ENCODE measurements at regions not wholly inside any gene's neighbourhood (a gene's known extent, or its start where the extent isn't known, plus 50 kb on each side); places are given as distances from the start of the nearest gene placed in this dataset.

- TF ChIP-seq, protein P1, sequence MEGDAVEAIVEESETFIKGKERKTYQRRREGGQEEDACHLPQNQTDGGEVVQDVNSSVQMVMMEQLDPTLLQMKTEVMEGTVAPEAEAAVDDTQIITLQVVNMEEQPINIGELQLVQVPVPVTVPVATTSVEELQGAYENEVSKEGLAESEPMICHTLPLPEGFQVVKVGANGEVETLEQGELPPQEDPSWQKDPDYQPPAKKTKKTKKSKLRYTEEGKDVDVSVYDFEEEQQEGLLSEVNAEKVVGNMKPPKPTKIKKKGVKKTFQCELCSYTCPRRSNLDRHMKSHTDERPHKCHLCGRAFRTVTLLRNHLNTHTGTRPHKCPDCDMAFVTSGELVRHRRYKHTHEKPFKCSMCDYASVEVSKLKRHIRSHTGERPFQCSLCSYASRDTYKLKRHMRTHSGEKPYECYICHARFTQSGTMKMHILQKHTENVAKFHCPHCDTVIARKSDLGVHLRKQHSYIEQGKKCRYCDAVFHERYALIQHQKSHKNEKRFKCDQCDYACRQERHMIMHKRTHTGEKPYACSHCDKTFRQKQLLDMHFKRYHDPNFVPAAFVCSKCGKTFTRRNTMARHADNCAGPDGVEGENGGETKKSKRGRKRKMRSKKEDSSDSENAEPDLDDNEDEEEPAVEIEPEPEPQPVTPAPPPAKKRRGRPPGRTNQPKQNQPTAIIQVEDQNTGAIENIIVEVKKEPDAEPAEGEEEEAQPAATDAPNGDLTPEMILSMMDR (optimal IDR thresholded peaks at IDR 0.05 in 1 of 3, IDR thresholded peaks at IDR 0.05 in 1 of 3, conservative IDR thresholded peaks at IDR 0.05 in 1 of 3; ENCODE audit: extremely low read depth in 1 of 3, insufficient read depth in 2 of 3, low read length in 3 of 3), result no peak
- TF ChIP-seq EZH2 (IDR thresholded peaks at IDR 0.05; ENCODE audit: low read length), result no peak
Observed at GRCh38 chr9:126226991-126227936, 99.4 kb upstream of the MVB12B start.
